Activated CD8-positive, alpha-beta memory T cell treated with anti-CD3 and anti-CD28 coated beads for 24 hours (primary cell): ENCODE measurements at regions not wholly inside any gene's neighbourhood (a gene's known extent, or its start where the extent isn't known, plus 50 kb on each side); places are given as distances from the start of the nearest gene placed in this dataset.

Source experiments
- DNase-seq: peaks from one replicate; pipeline ENCODE4 v3.0.0-alpha.2; 2020

GRCh38 chr18:47593744-47594472 is 336.6 kb downstream of the SMAD2 start:
- DNase-seq = no peak

GRCh38 chr18:47591429-47591828 is 339.0 kb downstream of the SMAD2 start:
- no peak for DNase-seq

GRCh38 chr18:47587587-47587986 is 336.1 kb upstream of the SKOR2 start:
- DNase-seq = no peak

- no peak for DNase-seq
These were observed 335.1 kb upstream of the SKOR2 start for GRCh38 chr18:47586418-47587070.

- no peak for DNase-seq
These were observed 334.5 kb upstream of the SKOR2 start for GRCh38 chr18:47585914-47586313.

- no peak for DNase-seq
These were observed 333.7 kb upstream of the SKOR2 start for GRCh38 chr18:47585136-47585535.

GRCh38 chr18:47582093-47582492 is 330.6 kb upstream of the SKOR2 start:
- DNase-seq = no peak

GRCh38 chr18:47577520-47577919 is 326.1 kb upstream of the SKOR2 start:
- no peak for DNase-seq

- DNase-seq = no peak
These were observed 323.5 kb upstream of the SKOR2 start for GRCh38 chr18:47574966-47575365.

- DNase-seq = no peak
These were observed 320.5 kb upstream of the SKOR2 start for GRCh38 chr18:47571957-47572356.

GRCh38 chr18:47566809-47567208 is 315.3 kb upstream of the SKOR2 start:
- no peak for DNase-seq

- DNase-seq = no peak
These were observed 309.6 kb upstream of the SKOR2 start for GRCh38 chr18:47560723-47561715.

GRCh38 chr18:47558110-47558750 is 306.8 kb upstream of the SKOR2 start:
- no peak for DNase-seq

- no peak for DNase-seq
These were observed 305.7 kb upstream of the SKOR2 start for GRCh38 chr18:47557160-47557559.

GRCh38 chr18:47552783-47553182 is 301.3 kb upstream of the SKOR2 start:
- no peak for DNase-seq

GRCh38 chr18:47550611-47551010 is 299.2 kb upstream of the SKOR2 start:
- DNase-seq = no peak

- no peak for DNase-seq
These were observed 297.6 kb upstream of the SKOR2 start for GRCh38 chr18:47549021-47549540.

- DNase-seq = no peak
These were observed 296.2 kb upstream of the SKOR2 start for GRCh38 chr18:47547539-47548202.

- no peak for DNase-seq
These were observed 294.2 kb upstream of the SKOR2 start for GRCh38 chr18:47545613-47546012.

GRCh38 chr18:47543080-47543479 is 291.6 kb upstream of the SKOR2 start:
- no peak for DNase-seq

- no peak for DNase-seq
These were observed 291.1 kb upstream of the SKOR2 start for GRCh38 chr18:47542551-47542950.

GRCh38 chr18:47531717-47532116 is 280.3 kb upstream of the SKOR2 start:
- DNase-seq = no peak
